AG04450 (cell line): ENCODE measurements at regions not wholly inside any gene's neighbourhood (a gene's known extent, or its start where the extent isn't known, plus 50 kb on each side); places are given as distances from the start of the nearest gene placed in this dataset.
A peak's percentile ranks its signal among the peaks of the same experiment; 100 is the strongest.

ENCODE experiments used
- CTCF ChIA-PET: fragments of 300-600, 350-600 bp; formaldehyde crosslinking; extraction: SDS; loops from one replicate; lab custom pipeline; 2022; ENCODE audit warnings: antibody characterized with exemption, inconsistent platforms; lab: Charles Lee
- POLR2A ChIA-PET: fragments of 350-600 bp; formaldehyde crosslinking; extraction: SDS; loops from one replicate; lab custom pipeline; 2021; ENCODE audit warnings: antibody characterized with exemption, inconsistent platforms; lab: Yijun Ruan, JAX
- DNase-seq: peaks from one replicate; pipeline ENCODE4 v3.0.0-alpha.2; 2011; ENCODE audit warnings: low read depth, low spot score
- H3K27ac ChIP-seq: one replicate; pipeline ENCODE4 v1.5.1; 2012; ENCODE audit warnings: low read depth, low read length, control low read depth
- H3K27me3 ChIP-seq: one replicate; pipeline ENCODE4 v1.6.0; 2012; ENCODE audit warnings: low read length; ENCODE audit not compliant: control insufficient read depth, insufficient read depth
- H3K4me3 ChIP-seq: 2 replicates; pipeline ENCODE4 v1.5.1; 2011; ENCODE audit warnings: mild to moderate bottlenecking, low read depth, low read length, control low read depth
- H3K9me3 ChIP-seq: 2 replicates; pipeline ENCODE4 v1.5.1; 2012; ENCODE audit warnings: low read length; ENCODE audit not compliant: control insufficient read depth, insufficient read depth
- TF ChIP-seq, protein P1 (sequence below): IDR thresholded peaks from 2 replicates; pipeline ENCODE4 v1.5.1; 2011; ENCODE audit warnings: low read depth, low read length, control low read depth, inconsistent platforms

DNA sequence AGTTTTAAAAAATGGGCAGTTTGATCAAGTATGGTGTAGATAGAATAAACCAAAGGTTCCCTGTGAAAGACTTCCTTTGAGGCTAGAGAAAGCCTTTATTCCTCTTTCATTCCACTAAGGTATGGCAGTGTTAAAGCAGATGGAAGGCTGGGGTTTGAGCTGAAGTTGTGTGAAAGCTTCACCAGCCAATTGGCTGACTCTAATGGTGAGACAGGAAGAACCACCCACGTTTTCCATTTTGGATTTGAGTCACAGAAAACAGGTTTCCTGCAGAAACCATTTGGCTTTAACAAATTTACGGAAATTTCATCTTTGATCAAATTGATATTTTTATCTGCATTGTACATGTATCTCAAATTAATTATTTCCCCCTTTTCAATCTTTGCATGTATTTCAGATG lies 455.0 kb downstream of the PCNX1 start:
- Histone ChIP-seq H3K4me3 (no peak overlapping the region), H3K27me3 (no peaks in the 10 kb centered on the region), H3K9me3 (no peaks in the 10 kb centered on the region; the same call in 1 of the 2 replicates), H3K27ac (no peak overlapping the region)
- TF ChIP-seq, protein P1, sequence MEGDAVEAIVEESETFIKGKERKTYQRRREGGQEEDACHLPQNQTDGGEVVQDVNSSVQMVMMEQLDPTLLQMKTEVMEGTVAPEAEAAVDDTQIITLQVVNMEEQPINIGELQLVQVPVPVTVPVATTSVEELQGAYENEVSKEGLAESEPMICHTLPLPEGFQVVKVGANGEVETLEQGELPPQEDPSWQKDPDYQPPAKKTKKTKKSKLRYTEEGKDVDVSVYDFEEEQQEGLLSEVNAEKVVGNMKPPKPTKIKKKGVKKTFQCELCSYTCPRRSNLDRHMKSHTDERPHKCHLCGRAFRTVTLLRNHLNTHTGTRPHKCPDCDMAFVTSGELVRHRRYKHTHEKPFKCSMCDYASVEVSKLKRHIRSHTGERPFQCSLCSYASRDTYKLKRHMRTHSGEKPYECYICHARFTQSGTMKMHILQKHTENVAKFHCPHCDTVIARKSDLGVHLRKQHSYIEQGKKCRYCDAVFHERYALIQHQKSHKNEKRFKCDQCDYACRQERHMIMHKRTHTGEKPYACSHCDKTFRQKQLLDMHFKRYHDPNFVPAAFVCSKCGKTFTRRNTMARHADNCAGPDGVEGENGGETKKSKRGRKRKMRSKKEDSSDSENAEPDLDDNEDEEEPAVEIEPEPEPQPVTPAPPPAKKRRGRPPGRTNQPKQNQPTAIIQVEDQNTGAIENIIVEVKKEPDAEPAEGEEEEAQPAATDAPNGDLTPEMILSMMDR, result no peak
- POLR2A ChIA-PET, result no interaction called here
- CTCF ChIA-PET, result no interaction called here
- DNase-seq, result no peak

DNA sequence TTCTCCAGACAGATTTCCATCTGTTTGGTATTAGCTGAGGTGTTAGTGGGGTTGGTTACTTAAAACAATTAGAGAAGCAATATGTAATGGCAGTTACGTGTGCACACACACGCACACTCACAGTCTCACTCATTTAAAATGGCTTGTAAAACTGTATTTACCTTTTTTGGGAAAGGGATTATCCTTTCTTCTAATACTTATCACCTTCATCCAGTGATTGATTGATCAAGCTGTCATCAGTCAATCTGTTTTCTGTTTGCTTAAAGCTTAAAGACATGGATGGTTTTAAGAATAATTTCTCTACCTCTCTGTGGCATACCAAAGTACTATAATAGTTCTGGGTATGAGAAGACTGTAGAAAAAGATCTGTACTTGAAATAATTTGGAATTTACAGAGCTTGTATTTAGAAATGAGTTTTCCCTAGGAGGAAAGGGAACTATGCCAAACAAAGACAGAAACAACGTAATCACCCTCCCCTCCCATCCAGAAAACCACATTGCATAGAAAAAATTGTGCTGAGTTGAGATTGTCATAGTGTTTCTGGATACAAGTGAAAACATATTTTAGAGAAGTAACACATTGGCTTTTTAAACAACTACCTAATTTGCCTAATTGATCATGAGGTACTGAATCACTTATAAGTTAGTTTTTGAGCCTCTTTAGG lies 455.8 kb downstream of the PCNX1 start:
- CTCF ChIA-PET, result interaction anchor here (1.0 kb wide), 1 partner anchor 196 kb away, joined by 3 read pairs; no protein-coding TSS in a partner anchor
- POLR2A ChIA-PET, result no interaction called here
- Histone ChIP-seq H3K27ac (no peak overlapping the region), H3K9me3 (no peaks in the 10 kb centered on the region; the same call in 1 of the 2 replicates), H3K4me3 (no peak overlapping the region), H3K27me3 (no peaks in the 10 kb centered on the region)
- no peak for DNase-seq
- TF ChIP-seq, protein P1, result no peak

DNA sequence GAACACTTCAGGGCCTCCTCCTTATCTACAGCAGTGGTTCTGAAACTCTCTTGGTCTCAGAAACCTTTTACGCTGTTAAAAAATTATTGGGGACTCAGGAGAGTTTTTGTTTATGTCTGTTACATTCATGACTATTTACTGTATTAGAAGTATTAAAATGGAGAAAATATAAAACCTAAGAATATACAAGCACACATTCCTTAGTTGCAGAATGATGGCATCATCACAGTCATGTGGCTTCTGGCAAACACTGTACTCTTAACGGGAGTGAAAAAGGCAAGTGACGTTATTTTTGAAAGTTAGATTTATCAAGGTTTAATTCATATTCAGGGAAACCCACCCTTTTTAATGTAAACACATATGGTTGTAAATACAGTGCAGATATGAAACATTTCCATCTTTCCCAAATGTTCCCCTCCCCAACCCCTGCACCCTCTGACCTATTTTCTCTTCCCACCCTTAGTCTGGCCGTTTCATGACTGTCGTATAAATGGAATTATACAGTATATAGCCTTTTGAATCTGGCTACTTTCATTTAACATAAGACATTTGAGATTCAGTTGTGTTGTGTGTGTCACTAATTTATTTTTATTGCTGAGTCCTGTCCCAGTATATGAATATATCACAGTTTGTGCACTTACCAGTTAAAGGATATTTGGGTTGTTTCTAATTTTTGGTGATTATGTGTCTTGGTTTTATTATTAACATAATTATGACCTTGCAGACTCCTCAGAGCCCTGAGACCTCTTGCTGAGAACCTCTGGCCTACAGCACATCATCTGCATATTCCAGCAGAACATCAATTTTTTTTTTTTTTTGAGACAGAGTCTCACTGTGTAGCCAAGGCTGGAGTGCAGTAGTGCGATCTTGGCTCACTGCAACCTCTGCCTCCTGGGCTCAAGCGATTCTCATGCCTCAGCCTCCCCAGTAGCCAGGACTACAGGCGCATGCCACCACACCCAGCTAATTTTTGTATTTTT lies 457.0 kb downstream of the PCNX1 start:
- H3K27me3 ChIP-seq, result no peaks in the 10 kb centered on the region
- DNase-seq, result no peak
- POLR2A ChIA-PET, result interaction anchor here (0.8 kb wide), 1 partner anchor 40 kb away, joined by 8 read pairs; no protein-coding TSS in a partner anchor
- no peak overlapping the region for H3K4me3 ChIP-seq
- CTCF ChIA-PET, result no interaction called here
- H3K9me3 ChIP-seq, result no peaks in the 10 kb centered on the region
- H3K27ac ChIP-seq, result peak overlapping the region; percentile 42
- TF ChIP-seq, protein P1, result no peak

DNA sequence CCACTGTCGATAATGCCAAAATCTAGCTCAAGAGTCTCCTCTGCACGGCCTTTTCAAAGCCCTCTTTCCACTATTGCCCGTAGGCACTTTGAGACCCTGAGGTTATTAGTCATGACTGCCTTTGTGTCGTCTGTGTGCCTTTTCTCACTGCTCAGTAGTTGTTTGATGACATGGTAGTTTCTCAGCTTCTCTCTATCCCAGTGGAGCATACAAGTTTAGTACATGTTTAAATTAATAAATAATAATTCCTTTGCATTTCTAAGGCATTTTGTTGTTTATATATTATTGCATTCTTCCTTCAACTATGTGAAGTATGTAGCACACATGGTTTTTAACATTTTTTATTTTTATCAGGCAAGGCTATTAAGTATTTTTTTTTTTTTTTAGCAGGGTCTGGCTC lies 458.1 kb downstream of the PCNX1 start:
- TF ChIP-seq, protein P1, result no peak
- Histone ChIP-seq H3K4me3 (no peak overlapping the region), H3K27me3 (no peaks in the 10 kb centered on the region), H3K9me3 (no peaks in the 10 kb centered on the region), H3K27ac (peak overlapping the region; percentile 79)
- POLR2A ChIA-PET, result interaction anchor here (0.6 to 0.8 kb wide), 5 partner anchors 38 to 543 kb away, joined by 4 to 8 read pairs (median 5); no protein-coding TSS in a partner anchor
- CTCF ChIA-PET, result interaction anchor here (1.1 kb wide), 1 partner anchor 387 kb away, joined by 5 read pairs; no protein-coding TSS in a partner anchor
- no peak for DNase-seq
